ENCODE measurements at regions not wholly inside any gene's neighbourhood (a gene's known extent, or its start where the extent isn't known, plus 50 kb on each side); places are given as distances from the start of the nearest gene placed in this dataset.

DNA sequence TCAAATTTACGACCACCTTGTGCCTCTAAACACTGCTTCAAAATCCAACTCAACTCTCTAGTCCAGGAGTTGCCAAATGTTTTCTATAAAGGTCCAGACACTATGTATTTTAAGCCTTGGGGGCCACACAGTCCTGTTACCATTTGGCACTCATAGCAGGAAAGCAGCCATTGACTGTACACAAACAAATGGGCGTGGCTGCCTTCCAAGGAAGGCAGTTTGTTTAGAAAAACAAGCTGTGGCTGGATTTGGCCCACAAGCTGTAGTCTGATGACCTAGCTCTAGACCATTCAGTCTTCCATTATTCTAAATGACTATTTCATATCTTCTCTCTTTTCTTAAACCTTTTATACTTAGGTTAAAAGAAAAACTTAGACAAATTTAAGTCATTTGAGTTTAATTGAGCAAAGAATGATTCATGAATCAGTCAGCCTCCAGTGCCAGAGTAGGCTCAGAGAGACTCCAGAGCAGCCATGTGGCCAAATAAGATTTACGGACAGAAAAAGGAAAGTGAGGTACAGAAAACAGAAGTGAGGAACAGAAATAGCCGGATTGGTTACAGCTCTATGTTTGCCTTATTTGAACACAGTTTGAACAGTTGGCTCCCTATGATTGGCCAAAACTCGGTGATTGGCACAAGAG lies 825.8 kb upstream of the LCORL start:
- Histone ChIP-seq H3K27me3 (no peaks in the 10 kb centered on the region), H3K36me3 (no peaks in the 10 kb centered on the region), H3K27ac (no peak overlapping the region), H3K4me3 (no peak overlapping the region), H3K9me3 (peaks cover 0 to 5% (median 0%) of the 10 kb centered on the region in 3 donors), H3K4me1 (peaks cover 0 to 11% (median 0%) of the 10 kb centered on the region in 3 donors)
- no peak for TF ChIP-seq EP300 (IDR thresholded peaks at IDR 0.05)
- no peak for TF ChIP-seq POLR2AphosphoS5 (IDR thresholded peaks at IDR 0.05)
- no peak for TF ChIP-seq POLR2A (IDR thresholded peaks at IDR 0.05)
- TF ChIP-seq, protein P1, sequence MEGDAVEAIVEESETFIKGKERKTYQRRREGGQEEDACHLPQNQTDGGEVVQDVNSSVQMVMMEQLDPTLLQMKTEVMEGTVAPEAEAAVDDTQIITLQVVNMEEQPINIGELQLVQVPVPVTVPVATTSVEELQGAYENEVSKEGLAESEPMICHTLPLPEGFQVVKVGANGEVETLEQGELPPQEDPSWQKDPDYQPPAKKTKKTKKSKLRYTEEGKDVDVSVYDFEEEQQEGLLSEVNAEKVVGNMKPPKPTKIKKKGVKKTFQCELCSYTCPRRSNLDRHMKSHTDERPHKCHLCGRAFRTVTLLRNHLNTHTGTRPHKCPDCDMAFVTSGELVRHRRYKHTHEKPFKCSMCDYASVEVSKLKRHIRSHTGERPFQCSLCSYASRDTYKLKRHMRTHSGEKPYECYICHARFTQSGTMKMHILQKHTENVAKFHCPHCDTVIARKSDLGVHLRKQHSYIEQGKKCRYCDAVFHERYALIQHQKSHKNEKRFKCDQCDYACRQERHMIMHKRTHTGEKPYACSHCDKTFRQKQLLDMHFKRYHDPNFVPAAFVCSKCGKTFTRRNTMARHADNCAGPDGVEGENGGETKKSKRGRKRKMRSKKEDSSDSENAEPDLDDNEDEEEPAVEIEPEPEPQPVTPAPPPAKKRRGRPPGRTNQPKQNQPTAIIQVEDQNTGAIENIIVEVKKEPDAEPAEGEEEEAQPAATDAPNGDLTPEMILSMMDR (IDR thresholded peaks at IDR 0.05), result no peak
- WGBS, 2 donors (ENCODE audit: low coverage in 1 of 2), result 33 to 65% methylated on average over 5 of the region's 5 CpGs
- ATAC-seq, result no peak

- Histone ChIP-seq H3K27ac (no peak overlapping the region), H3K4me3 (no peak overlapping the region), H3K36me3 (no peaks in the 10 kb centered on the region), H3K4me1 (peaks cover 0 to 6% (median 0%) of the 10 kb centered on the region in 3 donors), H3K27me3 (no peaks in the 10 kb centered on the region), H3K9me3 (peaks cover 0 to 5% (median 0%) of the 10 kb centered on the region in 3 donors)
- 100% methylated on average over 1 of the region's 1 CpG; no CpG with 5 or more reads in 1 of the 2 donors for WGBS, 2 donors (ENCODE audit: low coverage in 1 of 2)
- TF ChIP-seq POLR2AphosphoS5 (IDR thresholded peaks at IDR 0.05) (no peak), EP300 (IDR thresholded peaks at IDR 0.05) (no peak), POLR2A (IDR thresholded peaks at IDR 0.05) (no peak)
- TF ChIP-seq, protein P1 (IDR thresholded peaks at IDR 0.05), result no peak
- ATAC-seq, result no peak
Measured at GRCh38 chr4:18846313-18846712, 824.8 kb upstream of the LCORL start.

- no peaks in the 10 kb centered on the region for H3K4me1 ChIP-seq
- no peaks in the 10 kb centered on the region for H3K36me3 ChIP-seq
- peaks cover 0 to 5% (median 0%) of the 10 kb centered on the region in 3 donors for H3K9me3 ChIP-seq
- no peaks in the 10 kb centered on the region for H3K27me3 ChIP-seq
- H3K27ac ChIP-seq, result no peak overlapping the region
- WGBS, 2 donors (ENCODE audit: low coverage in 1 of 2), result 29% methylated on average over 1 of the region's 1 CpG
- TF ChIP-seq POLR2AphosphoS5 (IDR thresholded peaks at IDR 0.05) (no peak), POLR2A (IDR thresholded peaks at IDR 0.05) (no peak), EP300 (IDR thresholded peaks at IDR 0.05) (no peak)
- ATAC-seq, result no peak
- no peak overlapping the region for H3K4me3 ChIP-seq
Measured at GRCh38 chr4:18844726-18845125, 823.2 kb upstream of the LCORL start.

- TF ChIP-seq POLR2A (IDR thresholded peaks at IDR 0.05) (no peak), EP300 (IDR thresholded peaks at IDR 0.05) (no peak), POLR2AphosphoS5 (IDR thresholded peaks at IDR 0.05) (no peak)
- TF ChIP-seq, protein P1 (IDR thresholded peaks at IDR 0.05), result no peak
Measured at GRCh38 chr4:18842431-18842830, 820.9 kb upstream of the LCORL start.

DNA sequence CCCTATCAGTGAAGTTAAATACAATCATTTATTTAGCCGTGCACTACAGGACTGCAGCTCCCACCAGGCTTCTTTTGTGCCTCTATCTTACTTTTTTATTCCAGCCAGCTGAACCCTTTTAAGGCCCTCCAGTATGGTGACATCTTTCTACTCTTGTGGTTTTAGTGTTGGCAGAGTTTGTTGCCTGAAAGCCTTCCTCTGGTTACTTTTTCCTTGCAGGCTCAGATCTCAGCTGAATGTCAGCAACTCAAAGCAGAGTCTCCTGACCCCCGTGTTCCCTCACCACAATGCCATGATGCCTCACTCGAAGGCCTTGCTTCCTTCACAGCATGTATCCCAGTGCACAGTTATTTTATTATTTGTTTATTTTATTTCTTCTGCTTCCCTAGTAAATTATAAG lies 818.9 kb upstream of the LCORL start:
- Histone ChIP-seq H3K4me1 (no peaks in the 10 kb centered on the region), H3K4me3 (no peak overlapping the region), H3K27ac (no peak overlapping the region), H3K36me3 (no peaks in the 10 kb centered on the region), H3K9me3 (peaks cover 0 to 5% (median 0%) of the 10 kb centered on the region in 3 donors), H3K27me3 (no peaks in the 10 kb centered on the region)
- WGBS, 2 donors (ENCODE audit: low coverage in 1 of 2), result 68 to 80% methylated on average over 1 to 3 of the region's 3 CpGs
- ATAC-seq, result no peak
- TF ChIP-seq, protein P1 (IDR thresholded peaks at IDR 0.05), result no peak
- TF ChIP-seq EP300 (IDR thresholded peaks at IDR 0.05) (no peak), POLR2A (IDR thresholded peaks at IDR 0.05) (no peak), POLR2AphosphoS5 (IDR thresholded peaks at IDR 0.05) (no peak)

More at GRCh38 chr4:18842431-18842830, 820.9 kb upstream of the LCORL start:
- no peak overlapping the region for H3K27ac ChIP-seq
- peaks cover 0 to 5% (median 0%) of the 10 kb centered on the region in 3 donors for H3K9me3 ChIP-seq
- H3K27me3 ChIP-seq, result no peaks in the 10 kb centered on the region
- H3K4me3 ChIP-seq, result no peak overlapping the region
- H3K4me1 ChIP-seq, result no peaks in the 10 kb centered on the region
- no CpG with 5 or more reads among the region's 5 CpGs for WGBS, 2 donors (ENCODE audit: low coverage in 1 of 2)
- H3K36me3 ChIP-seq, result no peaks in the 10 kb centered on the region
- no peak for ATAC-seq
